HUES6 (cell line): ENCODE measurements at regions not wholly inside any gene's neighbourhood (a gene's known extent, or its start where the extent isn't known, plus 50 kb on each side); places are given as distances from the start of the nearest gene placed in this dataset.

Source experiments
- H3K27ac ChIP-seq: 2 replicates; pipeline ENCODE4 v1.7.0; 2013; ENCODE audit warnings: low read depth, mild to moderate bottlenecking, low read length, inconsistent platforms
- H3K27me3 ChIP-seq: 2 replicates; pipeline ENCODE4 v1.6.1; 2013; ENCODE audit warnings: low read length; ENCODE audit not compliant: control insufficient read depth, insufficient read depth
- H3K36me3 ChIP-seq: 2 replicates; pipeline ENCODE4 v1.6.1; 2013; ENCODE audit warnings: low read length; ENCODE audit not compliant: control insufficient read depth, insufficient read depth
- H3K4me1 ChIP-seq: 2 replicates; pipeline ENCODE4 v1.6.1; 2013; ENCODE audit warnings: low read length; ENCODE audit not compliant: control insufficient read depth, insufficient read depth
- H3K4me3 ChIP-seq: 2 replicates; pipeline ENCODE4 v1.5.1; 2013; ENCODE audit warnings: low read depth, low read length
- H3K9ac ChIP-seq: one replicate; pipeline ENCODE4 v1.6.1; 2013; ENCODE audit warnings: mild to moderate bottlenecking, low read length
- H3K9me3 ChIP-seq: 2 replicates; pipeline ENCODE4 v1.6.1; 2013; ENCODE audit warnings: low read depth, low read length; ENCODE audit not compliant: control insufficient read depth, insufficient read depth

GRCh38 chr15:93694033-93694432 is 537.3 kb upstream of the MCTP2 start:
- no peaks in the 10 kb centered on the region for H3K27me3 ChIP-seq
- no peak overlapping the region for H3K4me3 ChIP-seq
- H3K4me1 ChIP-seq: no peaks in the 10 kb centered on the region
- H3K36me3 ChIP-seq: no peaks in the 10 kb centered on the region
- no peak overlapping the region for H3K27ac ChIP-seq
- no peak overlapping the region for H3K9ac ChIP-seq
- 0 out of 2 replicates have a peak, but pooled peaks cover 2% of the 10 kb centered on the region for H3K9me3 ChIP-seq

- H3K4me1 ChIP-seq: no peaks in the 10 kb centered on the region
- no peak overlapping the region for H3K27ac ChIP-seq
- no peak overlapping the region for H3K9ac ChIP-seq
- no peaks in the 10 kb centered on the region for H3K27me3 ChIP-seq
- H3K36me3 ChIP-seq: no peaks in the 10 kb centered on the region
- peaks cover 35% of the 10 kb centered on the region for H3K9me3 ChIP-seq
- H3K4me3 ChIP-seq: no peak overlapping the region
These were observed 547.7 kb upstream of the MCTP2 start for GRCh38 chr15:93683651-93684050.

GRCh38 chr15:93671387-93671943 is 559.9 kb upstream of the MCTP2 start:
- H3K36me3 ChIP-seq: no peaks in the 10 kb centered on the region
- peaks cover 6% of the 10 kb centered on the region for H3K4me1 ChIP-seq
- H3K4me3 ChIP-seq: no peak overlapping the region
- H3K27ac ChIP-seq: no peak overlapping the region
- H3K9ac ChIP-seq: no peak overlapping the region
- no peaks in the 10 kb centered on the region for H3K9me3 ChIP-seq
- H3K27me3 ChIP-seq: no peaks in the 10 kb centered on the region

GRCh38 chr15:93670931-93671330 is 560.4 kb upstream of the MCTP2 start:
- Histone ChIP-seq H3K4me1 (peaks cover 6% of the 10 kb centered on the region), H3K9me3 (no peaks in the 10 kb centered on the region), H3K27me3 (no peaks in the 10 kb centered on the region), H3K4me3 (no peak overlapping the region), H3K27ac (no peak overlapping the region), H3K36me3 (no peaks in the 10 kb centered on the region), H3K9ac (no peak overlapping the region)

- H3K9me3 ChIP-seq: no peaks in the 10 kb centered on the region
- H3K27ac ChIP-seq: no peak overlapping the region
- no peak overlapping the region for H3K4me3 ChIP-seq
- no peaks in the 10 kb centered on the region for H3K36me3 ChIP-seq
- H3K4me1 ChIP-seq: peaks cover 6% of the 10 kb centered on the region; the same call in 1 of the 2 replicates
- no peak overlapping the region for H3K9ac ChIP-seq
- no peaks in the 10 kb centered on the region for H3K27me3 ChIP-seq
These were observed 567.0 kb upstream of the MCTP2 start for GRCh38 chr15:93664213-93664956.

GRCh38 chr15:93662162-93662885 is 569.0 kb upstream of the MCTP2 start:
- Histone ChIP-seq H3K9ac (no peak overlapping the region), H3K27ac (no peak overlapping the region), H3K4me1 (peaks cover 6% of the 10 kb centered on the region; the same call in 1 of the 2 replicates), H3K9me3 (no peaks in the 10 kb centered on the region), H3K36me3 (no peaks in the 10 kb centered on the region), H3K27me3 (no peaks in the 10 kb centered on the region), H3K4me3 (no peak overlapping the region)

- Histone ChIP-seq H3K4me3 (no peak overlapping the region), H3K27ac (no peak overlapping the region), H3K36me3 (no peaks in the 10 kb centered on the region)
These were observed 569.2 kb upstream of the RGMA start for GRCh38 chr15:93658026-93658816.

GRCh38 chr15:93656041-93656440 is 567.0 kb upstream of the RGMA start:
- Histone ChIP-seq H3K4me1 (no peaks in the 10 kb centered on the region), H3K36me3 (no peaks in the 10 kb centered on the region), H3K4me3 (no peak overlapping the region), H3K27me3 (no peaks in the 10 kb centered on the region), H3K9me3 (0 out of 2 replicates have a peak, but pooled peaks cover 2% of the 10 kb centered on the region), H3K9ac (no peak overlapping the region), H3K27ac (no peak overlapping the region)

More at GRCh38 chr15:93658026-93658816, 569.2 kb upstream of the RGMA start:
- Histone ChIP-seq H3K9ac (no peak overlapping the region), H3K4me1 (no peaks in the 10 kb centered on the region), H3K27me3 (no peaks in the 10 kb centered on the region), H3K9me3 (no peaks in the 10 kb centered on the region)

- Histone ChIP-seq H3K9ac (no peak overlapping the region), H3K4me1 (no peaks in the 10 kb centered on the region), H3K27ac (no peak overlapping the region), H3K27me3 (no peaks in the 10 kb centered on the region), H3K9me3 (0 out of 2 replicates have a peak, but pooled peaks cover 2% of the 10 kb centered on the region), H3K36me3 (no peaks in the 10 kb centered on the region), H3K4me3 (no peak overlapping the region)
These were observed 560.8 kb upstream of the RGMA start for GRCh38 chr15:93649691-93650235.

GRCh38 chr15:93646193-93646592 is 557.2 kb upstream of the RGMA start:
- Histone ChIP-seq H3K4me3 (no peak overlapping the region), H3K9ac (no peak overlapping the region), H3K27ac (no peak overlapping the region), H3K36me3 (no peaks in the 10 kb centered on the region), H3K27me3 (no peaks in the 10 kb centered on the region), H3K4me1 (no peaks in the 10 kb centered on the region), H3K9me3 (no peaks in the 10 kb centered on the region)
